Liver (tissue), 8 donors: ENCODE measurements at regions not wholly inside any gene's neighbourhood (a gene's known extent, or its start where the extent isn't known, plus 50 kb on each side); places are given as distances from the start of the nearest gene placed in this dataset.

Experiments
- DNase-seq: peaks from one replicate; pipeline ENCODE4 v3.0.0-alpha.2; 2017; ENCODE audit warnings: low spot score
- H3K27ac ChIP-seq, 2 donors: one replicate each; pipeline ENCODE4 v1.7.0; 2013; ENCODE audit warnings: inconsistent platforms in 2 of 2, low read length in 2 of 2, control low read depth in 1 of 2, low read depth in 1 of 2, mild to moderate bottlenecking in 1 of 2
- H3K27me3 ChIP-seq, 4 donors: one replicate each; pipeline versions ENCODE4 v1.6.1 to v1.7.0; 2013; ENCODE audit warnings: low read length in 3 of 4, inconsistent platforms in 1 of 4, mild to moderate bottlenecking in 1 of 4, moderate library complexity in 1 of 4; ENCODE audit not compliant: control insufficient read depth in 4 of 4, insufficient read depth in 4 of 4
- H3K36me3 ChIP-seq, 4 donors: one replicate each; pipeline versions ENCODE4 v1.6.1 to v1.7.0; 2013; ENCODE audit warnings: low read length in 3 of 4, mild to moderate bottlenecking in 3 of 4, low read depth in 1 of 4, moderate library complexity in 1 of 4; ENCODE audit not compliant: control insufficient read depth in 4 of 4, insufficient read depth in 3 of 4
- H3K4me1 ChIP-seq, 4 donors: one replicate each; pipeline versions ENCODE4 v1.6.1 to v1.7.0; 2013; ENCODE audit warnings: low read length in 3 of 4, mild to moderate bottlenecking in 3 of 4, moderate library complexity in 1 of 4; ENCODE audit not compliant: control insufficient read depth in 4 of 4, insufficient read depth in 4 of 4
- H3K4me3 ChIP-seq, 3 donors: one replicate each; pipeline versions ENCODE4 v1.6.1 to v1.7.0; 2013; ENCODE audit warnings: low read length in 3 of 3, control low read depth in 1 of 3, low read depth in 1 of 3, mild to moderate bottlenecking in 1 of 3
- H3K9ac ChIP-seq, 2 donors: one replicate each; pipeline ENCODE4 v1.7.0; 2013; ENCODE audit warnings: low read length in 2 of 2, mild to moderate bottlenecking in 2 of 2, moderate library complexity in 2 of 2, control low read depth in 1 of 2, low read depth in 1 of 2
- H3K9me3 ChIP-seq, 4 donors: one replicate each; pipeline versions ENCODE4 v1.6.1 to v1.7.0; 2013; ENCODE audit warnings: low read length in 3 of 4; ENCODE audit not compliant: control insufficient read depth in 4 of 4
- CTCF ChIP-seq: fragments of 150-350 bp; IDR thresholded peaks from 2 replicates; pipeline ENCODE4 v1.5.1; 2017; ENCODE audit warnings: improper control_type of control experiment, low read depth, low read length; ENCODE audit not compliant: missing input control
- EGR1 ChIP-seq, 2 donors: IDR thresholded peaks; 2 replicates each; pipeline ENCODE4 v1.6.1; 2016 to 2018; ENCODE audit warnings: antibody characterized with exemption in 2 of 2, low read depth in 2 of 2
- FOXA1 ChIP-seq: IDR thresholded peaks from 2 replicates; pipeline ENCODE4 v1.6.1; 2016; ENCODE audit warnings: antibody characterized with exemption
- FOXA2 ChIP-seq: IDR thresholded peaks from 2 replicates; pipeline ENCODE4 v1.6.1; 2016; ENCODE audit warnings: antibody characterized with exemption
- GABPA ChIP-seq, 2 donors: IDR thresholded peaks in 1 of 2; conservative IDR thresholded peaks in 1 of 2; 2 replicates each; pipeline ENCODE4 v1.6.1; 2016; ENCODE audit warnings: antibody characterized with exemption in 2 of 2, mild to moderate bottlenecking in 1 of 2, moderate library complexity in 1 of 2
- HNF4A ChIP-seq, 2 donors: conservative IDR thresholded peaks; 2 replicates each; pipeline ENCODE4 v1.6.1; 2016; ENCODE audit warnings: antibody characterized with exemption in 2 of 2, mild to moderate bottlenecking in 2 of 2
- HNF4G ChIP-seq: IDR thresholded peaks from 2 replicates; pipeline ENCODE4 v1.6.1; 2016; ENCODE audit warnings: antibody characterized with exemption
- JUND ChIP-seq, 2 donors: IDR thresholded peaks; 2 replicates each; pipeline ENCODE4 v1.6.1; 2016; ENCODE audit warnings: antibody characterized with exemption in 2 of 2
- MAX ChIP-seq: IDR thresholded peaks from 2 replicates; pipeline ENCODE4 v1.6.1; 2016; ENCODE audit warnings: antibody characterized with exemption
- NR2F2 ChIP-seq: IDR thresholded peaks from 2 replicates; pipeline ENCODE4 v1.6.1; 2016; ENCODE audit warnings: antibody characterized with exemption
- RAD21 ChIP-seq, 2 donors: IDR thresholded peaks; 2 replicates each; pipeline ENCODE4 v1.6.1; 2016; ENCODE audit warnings: antibody characterized with exemption in 2 of 2, mild to moderate bottlenecking in 2 of 2
- RXRA ChIP-seq, 2 donors: IDR thresholded peaks; 2 replicates each; pipeline ENCODE4 v1.6.1; 2017 to 2018; ENCODE audit warnings: antibody characterized with exemption in 2 of 2, mild to moderate bottlenecking in 1 of 2
- SP1 ChIP-seq: IDR thresholded peaks from 2 replicates; pipeline ENCODE4 v1.6.1; 2018; ENCODE audit warnings: antibody characterized with exemption, mild to moderate bottlenecking
- TAF1 ChIP-seq: conservative IDR thresholded peaks from 2 replicates; pipeline ENCODE4 v1.6.1; 2016; ENCODE audit warnings: antibody characterized with exemption, mild to moderate bottlenecking
- YY1 ChIP-seq: IDR thresholded peaks from 2 replicates; pipeline ENCODE4 v1.6.1; 2016; ENCODE audit warnings: antibody characterized with exemption, mild to moderate bottlenecking
- WGBS: extraction: QIAGEN DNeasy Blood & Tissue Kit; methylation state at CpG from one replicate; pipeline ENCODE4 v1.1.7; 2013; 5-methylcytosine and 5-hydroxymethylcytosine counted together
- TF ChIP-seq, protein P1 (sequence below): IDR thresholded peaks from 2 replicates; pipeline ENCODE4 v1.6.1; 2016; ENCODE audit warnings: antibody characterized with exemption
- TF ChIP-seq, protein P2 (sequence below): IDR thresholded peaks from 2 replicates; pipeline ENCODE4 v1.6.1; 2016; ENCODE audit warnings: antibody characterized with exemption, mild to moderate bottlenecking
- TF ChIP-seq, protein P3 (sequence below): IDR thresholded peaks from 2 replicates; pipeline ENCODE4 v1.6.1; 2016; ENCODE audit warnings: antibody characterized with exemption
- donor health status: healthy.
- donor health status: healthy.
- donor health status: healthy.
- donor health status: healthy.
- donor health status: healthy.

GRCh38 chr13:73367886-73368285 lies 309.1 kb downstream of the KLF5 start (continued):
- TF ChIP-seq, protein P1, sequence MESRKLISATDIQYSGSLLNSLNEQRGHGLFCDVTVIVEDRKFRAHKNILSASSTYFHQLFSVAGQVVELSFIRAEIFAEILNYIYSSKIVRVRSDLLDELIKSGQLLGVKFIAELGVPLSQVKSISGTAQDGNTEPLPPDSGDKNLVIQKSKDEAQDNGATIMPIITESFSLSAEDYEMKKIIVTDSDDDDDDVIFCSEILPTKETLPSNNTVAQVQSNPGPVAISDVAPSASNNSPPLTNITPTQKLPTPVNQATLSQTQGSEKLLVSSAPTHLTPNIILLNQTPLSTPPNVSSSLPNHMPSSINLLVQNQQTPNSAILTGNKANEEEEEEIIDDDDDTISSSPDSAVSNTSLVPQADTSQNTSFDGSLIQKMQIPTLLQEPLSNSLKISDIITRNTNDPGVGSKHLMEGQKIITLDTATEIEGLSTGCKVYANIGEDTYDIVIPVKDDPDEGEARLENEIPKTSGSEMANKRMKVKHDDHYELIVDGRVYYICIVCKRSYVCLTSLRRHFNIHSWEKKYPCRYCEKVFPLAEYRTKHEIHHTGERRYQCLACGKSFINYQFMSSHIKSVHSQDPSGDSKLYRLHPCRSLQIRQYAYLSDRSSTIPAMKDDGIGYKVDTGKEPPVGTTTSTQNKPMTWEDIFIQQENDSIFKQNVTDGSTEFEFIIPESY, result no peak
- no peak for TF ChIP-seq HNF4A (conservative IDR thresholded peaks at IDR 0.05)
- no peak for TF ChIP-seq RXRA (IDR thresholded peaks at IDR 0.05)

GRCh38 chr13:73366241-73366640 lies 307.4 kb downstream of the KLF5 start:
- TF ChIP-seq GABPA (IDR thresholded peaks at IDR 0.05 in 1 of 2, conservative IDR thresholded peaks at IDR 0.05 in 1 of 2) (no peak), FOXA1 (no peak), HNF4A (conservative IDR thresholded peaks at IDR 0.05) (no peak), SP1 (no peak), JUND (IDR thresholded peaks at IDR 0.05) (no peak), CTCF (no peak), HNF4G (no peak), NR2F2 (no peak), MAX (no peak), RAD21 (IDR thresholded peaks at IDR 0.05) (no peak), RXRA (IDR thresholded peaks at IDR 0.05) (no peak), TAF1 (no peak), YY1 (no peak), FOXA2 (no peak), EGR1 (IDR thresholded peaks at IDR 0.05; ENCODE audit: low read depth in 2 of 2) (no peak)
- TF ChIP-seq, protein P2, sequence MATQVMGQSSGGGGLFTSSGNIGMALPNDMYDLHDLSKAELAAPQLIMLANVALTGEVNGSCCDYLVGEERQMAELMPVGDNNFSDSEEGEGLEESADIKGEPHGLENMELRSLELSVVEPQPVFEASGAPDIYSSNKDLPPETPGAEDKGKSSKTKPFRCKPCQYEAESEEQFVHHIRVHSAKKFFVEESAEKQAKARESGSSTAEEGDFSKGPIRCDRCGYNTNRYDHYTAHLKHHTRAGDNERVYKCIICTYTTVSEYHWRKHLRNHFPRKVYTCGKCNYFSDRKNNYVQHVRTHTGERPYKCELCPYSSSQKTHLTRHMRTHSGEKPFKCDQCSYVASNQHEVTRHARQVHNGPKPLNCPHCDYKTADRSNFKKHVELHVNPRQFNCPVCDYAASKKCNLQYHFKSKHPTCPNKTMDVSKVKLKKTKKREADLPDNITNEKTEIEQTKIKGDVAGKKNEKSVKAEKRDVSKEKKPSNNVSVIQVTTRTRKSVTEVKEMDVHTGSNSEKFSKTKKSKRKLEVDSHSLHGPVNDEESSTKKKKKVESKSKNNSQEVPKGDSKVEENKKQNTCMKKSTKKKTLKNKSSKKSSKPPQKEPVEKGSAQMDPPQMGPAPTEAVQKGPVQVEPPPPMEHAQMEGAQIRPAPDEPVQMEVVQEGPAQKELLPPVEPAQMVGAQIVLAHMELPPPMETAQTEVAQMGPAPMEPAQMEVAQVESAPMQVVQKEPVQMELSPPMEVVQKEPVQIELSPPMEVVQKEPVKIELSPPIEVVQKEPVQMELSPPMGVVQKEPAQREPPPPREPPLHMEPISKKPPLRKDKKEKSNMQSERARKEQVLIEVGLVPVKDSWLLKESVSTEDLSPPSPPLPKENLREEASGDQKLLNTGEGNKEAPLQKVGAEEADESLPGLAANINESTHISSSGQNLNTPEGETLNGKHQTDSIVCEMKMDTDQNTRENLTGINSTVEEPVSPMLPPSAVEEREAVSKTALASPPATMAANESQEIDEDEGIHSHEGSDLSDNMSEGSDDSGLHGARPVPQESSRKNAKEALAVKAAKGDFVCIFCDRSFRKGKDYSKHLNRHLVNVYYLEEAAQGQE, result no peak
- TF ChIP-seq, protein P1, result no peak
- TF ChIP-seq, protein P3, sequence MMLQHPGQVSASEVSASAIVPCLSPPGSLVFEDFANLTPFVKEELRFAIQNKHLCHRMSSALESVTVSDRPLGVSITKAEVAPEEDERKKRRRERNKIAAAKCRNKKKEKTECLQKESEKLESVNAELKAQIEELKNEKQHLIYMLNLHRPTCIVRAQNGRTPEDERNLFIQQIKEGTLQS, result no peak
- H3K27me3 ChIP-seq, result no peaks in the 10 kb centered on the region
- no peak overlapping the region for H3K4me3 ChIP-seq
- H3K4me1 ChIP-seq, result no peaks in the 10 kb centered on the region
- H3K9me3 ChIP-seq, result no peaks in the 10 kb centered on the region
- H3K36me3 ChIP-seq, result no peaks in the 10 kb centered on the region
- 85% methylated on average over 3 of the region's 3 CpGs for WGBS
- H3K9ac ChIP-seq, result no peak overlapping the region
- H3K27ac ChIP-seq, result no peak overlapping the region
- DNase-seq, result no peak
